VCaP (cell line): ENCODE measurements at regions not wholly inside any gene's neighbourhood (a gene's known extent, or its start where the extent isn't known, plus 50 kb on each side); places are given as distances from the start of the nearest gene placed in this dataset.

Source experiments
- H3K27ac ChIP-seq: fragments of 450-650 bp; 2 replicates; pipeline ENCODE4 v1.5.1; 2017
- CTCF ChIP-seq: fragments of 450-650 bp; conservative IDR thresholded peaks from 2 replicates; pipeline ENCODE4 v1.5.1; 2017; ENCODE audit warnings: mild to moderate bottlenecking, moderate library complexity

- TF ChIP-seq CTCF: no peak
- H3K27ac ChIP-seq: no peak overlapping the region
Observed at GRCh38 chr6:168885751-168886742, 367.6 kb downstream of the THBS2 start.

GRCh38 chr6:168885196-168885595 lies 368.4 kb downstream of the THBS2 start:
- TF ChIP-seq CTCF: no peak

GRCh38 chr6:168884646-168885086 lies 369.0 kb downstream of the THBS2 start:
- H3K27ac ChIP-seq: 0 out of 2 replicates have a peak overlapping the region, but pooled peaks have one; percentile 30
- TF ChIP-seq CTCF: peak; percentile 96

More at GRCh38 chr6:168885196-168885595, 368.4 kb downstream of the THBS2 start:
- H3K27ac ChIP-seq: no peak overlapping the region

- TF ChIP-seq CTCF: no peak
- H3K27ac ChIP-seq: 0 out of 2 replicates have a peak overlapping the region, but pooled peaks have one; percentile 30
Observed at GRCh38 chr6:168884050-168884645, 369.5 kb downstream of the THBS2 start.

GRCh38 chr6:168883410-168884049 lies 370.1 kb downstream of the THBS2 start:
- TF ChIP-seq CTCF: no peak
- H3K27ac ChIP-seq: no peak overlapping the region

- no peak for TF ChIP-seq CTCF
- no peak overlapping the region for H3K27ac ChIP-seq
Observed at GRCh38 chr6:168880271-168880670, 373.4 kb downstream of the THBS2 start.

- H3K27ac ChIP-seq: peak overlapping the region; percentile 41
- no peak for TF ChIP-seq CTCF
Observed at GRCh38 chr6:168877821-168878282, 375.8 kb downstream of the THBS2 start.
